NCI-H345 treated with DMSO at 0.1 percent for 48 hours (cell line): ENCODE measurements at regions not wholly inside any gene's neighbourhood (a gene's known extent, or its start where the extent isn't known, plus 50 kb on each side); places are given as distances from the start of the nearest gene placed in this dataset.

Experiments used
- DNase-seq: peaks from one replicate; lab custom pipeline; 2025; ENCODE audit not compliant: unreplicated experiment; lab: John Stamatoyannopoulos, UW

DNA sequence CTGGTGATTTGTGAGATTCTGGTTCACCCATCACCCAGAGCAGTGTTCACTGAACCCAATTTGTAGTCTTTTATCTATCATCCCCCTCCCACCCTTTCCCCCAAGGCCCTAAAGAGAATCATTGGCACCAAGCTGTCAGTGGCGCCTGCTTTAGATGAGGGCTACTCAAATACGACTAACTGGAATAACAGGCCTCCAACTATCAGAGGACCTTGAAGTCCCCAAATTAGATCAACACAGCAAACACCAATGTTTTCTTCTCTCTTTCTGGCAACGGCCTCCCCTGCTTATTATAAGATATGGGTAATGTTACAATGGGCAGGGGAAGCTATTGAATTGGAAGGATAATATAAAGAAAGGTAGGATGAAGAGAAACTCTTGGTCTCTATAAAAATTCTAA lies 232.3 kb downstream of the SCG2 start:
- no peak for DNase-seq

DNA sequence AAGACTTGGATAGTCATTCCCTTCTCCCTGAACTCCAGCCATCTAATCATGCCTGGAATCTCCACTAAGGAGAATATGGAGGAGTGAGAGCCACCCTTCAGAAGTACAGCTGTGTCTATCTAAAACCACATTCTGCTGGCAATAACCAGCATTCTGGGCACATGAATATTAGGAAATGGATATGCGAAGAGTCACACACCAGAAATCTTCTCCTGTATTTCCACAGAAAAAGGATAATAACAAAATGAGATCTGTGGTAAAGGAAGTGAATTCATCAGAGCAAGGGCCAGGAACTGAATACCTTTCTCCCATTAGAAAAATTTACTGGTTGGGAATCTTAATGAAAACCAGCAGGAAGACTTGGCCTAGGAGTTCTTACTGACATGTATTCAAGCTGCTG lies 218.8 kb downstream of the SCG2 start:
- DNase-seq = no peak

DNA sequence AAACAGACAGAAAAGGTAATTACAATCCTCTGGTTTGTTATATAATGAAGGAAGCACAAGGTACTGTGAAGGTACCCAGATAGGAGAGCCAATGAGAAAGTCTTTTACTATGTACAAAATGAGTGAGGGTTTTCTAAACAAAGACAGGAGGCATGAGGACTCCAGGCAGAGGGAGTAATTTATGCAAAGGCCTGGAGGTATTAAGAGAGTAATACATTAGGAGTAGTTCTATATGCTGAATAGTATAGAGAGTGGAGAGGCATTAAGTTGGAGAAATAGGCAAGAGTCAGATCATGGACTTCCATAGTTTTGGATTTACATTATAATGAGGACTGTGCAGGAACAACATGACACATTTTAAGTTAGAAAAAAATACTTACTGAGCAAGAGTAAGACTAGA lies 216.0 kb downstream of the SCG2 start:
- no peak for DNase-seq

DNA sequence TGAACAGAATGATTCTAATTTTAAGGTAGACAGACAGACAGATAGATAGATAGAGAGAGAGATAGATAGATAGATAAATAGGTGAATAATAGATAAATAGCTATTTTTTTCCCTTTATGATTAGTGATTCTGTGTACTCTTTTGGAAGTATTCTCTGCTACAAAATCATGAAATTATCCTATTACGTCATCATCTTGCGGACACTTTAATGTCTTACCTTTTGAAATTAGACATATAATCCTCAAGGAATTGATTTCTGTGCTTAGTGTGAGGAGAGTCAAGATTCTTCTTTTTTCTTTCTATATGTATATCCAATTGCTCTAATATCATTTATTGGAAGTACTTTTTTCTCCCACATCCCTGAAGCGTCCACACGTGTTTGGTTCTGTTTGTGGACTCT lies 215.2 kb downstream of the SCG2 start:
- DNase-seq = no peak

DNA sequence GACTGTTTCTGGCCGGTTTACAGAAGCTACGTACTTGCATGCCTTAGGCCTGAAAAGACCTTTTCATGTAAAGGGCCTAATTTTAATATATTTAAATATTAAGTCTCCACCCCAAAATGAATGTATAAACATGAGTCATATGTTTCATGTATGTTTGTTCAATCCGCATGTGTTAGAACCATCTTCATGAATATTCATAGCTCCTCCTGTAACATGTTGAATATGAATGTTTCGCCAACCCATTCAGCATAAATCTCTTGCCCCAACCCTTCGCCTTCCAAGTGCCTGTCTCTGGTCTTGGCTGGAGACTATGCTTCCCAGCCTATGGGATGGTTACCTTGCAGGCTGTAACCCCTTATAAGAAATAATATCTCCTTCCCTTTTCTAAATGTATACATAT lies 212.5 kb downstream of the SCG2 start:
- DNase-seq = no peak

DNA sequence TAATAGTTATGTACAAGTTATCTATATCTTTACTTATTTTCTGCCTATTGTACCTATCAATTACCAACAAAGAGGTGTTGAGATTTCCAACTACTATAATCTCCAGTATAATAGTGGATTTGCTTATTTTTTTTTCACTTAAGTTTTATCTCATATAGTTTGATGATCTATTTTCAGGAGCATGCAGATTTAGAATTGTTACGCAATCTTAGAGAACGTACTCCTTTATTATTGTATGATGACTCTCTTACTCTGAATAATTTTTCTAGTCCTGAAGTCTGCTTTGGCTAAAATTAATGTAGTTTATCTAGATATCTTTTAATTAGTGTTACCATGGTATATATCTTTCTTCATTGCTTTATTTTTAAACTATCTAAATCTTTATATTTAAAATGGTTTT lies 205.2 kb downstream of the SCG2 start:
- DNase-seq = no peak

DNA sequence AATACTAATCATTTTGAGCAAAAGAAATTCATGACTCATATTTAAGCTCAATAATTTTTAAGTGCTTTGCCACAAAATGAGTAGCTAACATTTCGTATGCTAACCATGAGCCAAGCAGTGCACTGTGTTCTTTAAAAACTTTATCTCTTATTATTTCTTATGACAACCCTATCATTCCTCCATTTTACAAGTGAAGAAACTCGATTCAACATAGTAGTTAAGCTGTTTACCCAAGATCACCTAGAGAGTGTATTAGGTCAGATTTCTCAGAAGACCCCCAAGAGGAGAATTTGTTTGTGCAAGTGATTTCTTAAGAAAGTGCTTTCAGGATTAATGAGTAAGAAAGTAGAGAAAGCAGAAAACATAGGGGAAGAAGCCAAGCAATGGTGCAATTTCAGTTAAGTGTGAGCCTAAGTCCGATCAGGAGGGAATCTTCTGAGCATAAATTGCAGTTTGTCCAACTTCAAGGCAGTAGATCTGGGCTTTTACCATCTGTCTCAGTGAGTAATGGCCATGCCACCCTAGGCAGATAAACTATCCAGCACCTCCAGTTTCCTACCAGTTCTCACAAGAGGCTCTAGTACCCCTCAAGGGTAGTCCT lies 202.7 kb downstream of the SCG2 start:
- DNase-seq = no peak

DNA sequence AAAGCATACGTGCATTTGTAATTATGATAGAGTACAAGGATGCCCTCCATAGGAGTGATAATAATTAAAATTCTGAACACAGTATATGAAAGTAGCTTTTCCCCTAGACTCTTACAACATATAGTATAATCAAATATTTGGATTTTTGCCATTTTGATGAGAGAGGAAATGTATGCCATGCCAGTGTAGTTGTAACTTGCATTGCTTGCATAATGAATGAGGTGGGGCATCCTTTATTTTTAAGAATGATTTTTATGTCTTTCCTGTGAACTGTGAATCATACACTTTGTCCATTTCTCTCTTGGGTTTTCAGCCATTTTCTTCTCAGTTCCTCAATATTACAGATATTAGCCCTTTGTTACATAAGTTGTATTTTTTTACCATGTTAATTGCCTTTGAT lies 197.5 kb downstream of the SCG2 start:
- no peak for DNase-seq

DNA sequence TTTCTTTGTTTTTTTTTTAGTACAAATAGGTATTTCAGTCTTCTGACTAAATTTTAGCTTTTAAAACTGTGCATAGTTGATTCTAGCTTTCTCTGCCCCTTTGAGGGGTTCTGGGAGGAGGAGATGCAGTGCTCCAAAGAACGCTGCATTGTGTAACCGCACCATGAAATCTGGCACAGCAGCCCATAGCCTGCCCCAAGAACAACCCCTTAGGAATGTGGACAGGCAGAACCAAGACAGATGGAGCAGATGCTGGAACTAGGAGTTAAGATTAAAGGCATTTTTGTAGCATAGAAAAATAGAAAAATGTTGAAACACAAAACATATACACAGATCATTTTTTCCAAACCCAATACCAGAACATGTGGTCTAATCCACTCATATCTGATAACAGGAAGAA lies 187.5 kb downstream of the SCG2 start:
- DNase-seq = no peak

DNA sequence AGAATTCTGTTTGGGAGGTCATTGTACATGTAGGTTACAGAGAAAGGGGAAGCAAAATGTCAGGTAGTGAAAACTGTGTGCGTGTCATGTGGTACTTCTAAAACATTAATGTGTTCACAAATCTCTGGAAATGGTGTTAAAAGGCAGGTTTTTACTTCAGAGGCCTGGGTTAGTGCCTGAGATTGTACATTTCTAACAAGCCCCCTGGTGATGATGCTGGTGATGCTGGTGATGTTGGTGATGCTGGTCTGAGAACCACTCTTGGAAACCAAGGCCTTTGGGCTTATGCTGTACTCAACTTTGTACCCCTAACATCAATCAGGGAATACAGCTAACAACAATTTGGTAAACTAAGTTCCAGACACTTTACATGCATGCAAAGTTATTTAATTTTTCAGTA lies 187.1 kb downstream of the SCG2 start:
- no peak for DNase-seq

DNA sequence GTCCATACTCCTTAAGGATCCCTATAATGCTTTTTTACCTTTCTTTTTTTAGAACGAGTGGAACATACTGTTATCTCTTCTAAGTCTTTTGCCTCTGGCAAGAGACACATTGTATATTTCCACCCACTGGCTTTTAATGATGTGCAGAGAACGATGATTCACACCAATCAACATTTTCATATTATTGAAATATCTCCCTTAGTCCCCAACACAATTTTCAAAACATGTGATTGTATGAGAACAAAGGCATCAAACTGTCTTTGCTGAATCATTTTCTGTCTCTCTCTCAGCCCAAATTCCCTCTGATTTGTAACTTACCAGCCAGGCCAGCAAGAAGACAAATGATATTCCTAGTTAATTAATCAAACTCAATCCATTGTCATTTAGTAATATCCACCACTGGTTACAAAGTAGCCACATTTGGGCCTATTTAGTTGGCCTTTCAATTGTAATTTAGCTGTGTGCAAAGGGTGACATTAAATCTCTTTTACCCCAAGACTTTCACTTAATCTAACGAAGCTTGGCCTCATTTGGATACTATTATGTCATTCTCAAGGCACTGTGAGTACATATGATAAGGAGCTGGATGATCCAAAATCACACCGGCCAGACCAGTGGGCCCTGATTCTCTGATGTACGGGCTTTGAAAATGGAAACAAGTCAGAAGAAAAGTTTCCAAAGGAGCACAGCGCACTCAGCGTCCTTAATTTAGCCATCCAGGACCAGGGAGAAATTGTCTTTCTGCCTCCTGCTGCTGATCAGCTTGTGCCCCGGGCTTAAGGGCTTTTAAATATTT lies 185.1 kb downstream of the SCG2 start:
- DNase-seq = no peak

DNA sequence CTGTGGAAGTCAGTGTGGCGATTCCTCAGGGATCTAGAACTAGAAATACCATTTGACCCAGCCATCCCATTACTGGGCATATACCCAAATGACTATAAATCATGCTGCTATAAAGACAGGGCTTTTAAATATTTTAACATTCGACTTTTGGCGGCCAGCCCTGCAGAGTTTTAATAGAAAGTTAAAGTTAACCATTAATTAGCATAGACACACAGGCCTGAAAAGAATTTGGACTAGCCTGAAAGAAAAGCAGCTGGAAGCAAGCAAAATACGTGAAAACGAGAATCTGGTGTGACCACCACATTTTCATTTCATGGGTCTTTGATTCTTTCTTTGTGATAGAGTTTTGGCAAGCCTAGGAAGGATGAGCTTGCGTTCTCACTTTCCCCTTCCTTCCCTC lies 184.0 kb downstream of the SCG2 start:
- DNase-seq = no peak

DNA sequence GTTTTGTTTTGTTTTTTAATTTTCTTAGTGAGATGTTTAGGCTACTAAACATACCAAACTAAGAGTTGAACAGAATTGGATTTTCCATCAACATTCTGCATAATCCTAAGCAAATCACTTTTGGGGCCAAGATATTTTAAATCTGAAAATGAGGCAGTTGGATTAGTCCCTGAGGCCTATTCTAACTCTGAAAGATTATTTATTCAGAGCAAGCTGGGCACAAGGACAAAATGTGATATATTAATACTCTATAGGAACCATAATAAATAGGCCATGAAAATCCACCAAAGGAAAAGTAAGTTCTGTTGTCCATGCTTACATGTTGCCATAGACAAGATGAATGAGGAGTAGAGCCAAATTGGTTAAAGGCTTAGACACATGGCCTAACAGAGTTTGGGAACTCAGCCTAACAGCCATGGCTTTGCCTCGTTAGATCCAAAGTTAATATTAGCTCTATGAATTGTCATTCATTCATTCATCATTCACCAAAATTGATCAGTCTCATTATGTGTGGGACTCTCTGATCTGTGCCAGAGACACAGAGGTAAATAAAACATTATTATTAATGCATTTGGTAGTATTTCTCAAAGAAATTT lies 183.5 kb downstream of the SCG2 start:
- no peak for DNase-seq

DNA sequence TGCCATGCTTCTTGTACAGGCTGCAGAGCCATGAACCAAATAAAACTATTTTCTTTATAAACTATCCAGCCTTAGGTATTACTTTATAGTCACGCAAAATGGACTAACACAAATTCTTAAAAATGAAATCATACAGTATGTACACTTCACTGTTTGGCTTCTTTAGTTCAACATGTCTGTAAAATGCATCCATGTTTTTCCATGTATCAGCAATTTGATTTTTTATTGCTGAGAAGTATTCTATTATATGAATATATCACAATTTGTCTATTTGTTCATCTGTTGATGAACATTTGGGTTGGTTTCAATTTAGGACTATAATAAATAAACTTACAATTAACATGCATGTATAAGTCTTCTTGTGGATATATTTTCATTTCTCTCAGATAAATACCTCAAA lies 182.1 kb downstream of the SCG2 start:
- DNase-seq = no peak

DNA sequence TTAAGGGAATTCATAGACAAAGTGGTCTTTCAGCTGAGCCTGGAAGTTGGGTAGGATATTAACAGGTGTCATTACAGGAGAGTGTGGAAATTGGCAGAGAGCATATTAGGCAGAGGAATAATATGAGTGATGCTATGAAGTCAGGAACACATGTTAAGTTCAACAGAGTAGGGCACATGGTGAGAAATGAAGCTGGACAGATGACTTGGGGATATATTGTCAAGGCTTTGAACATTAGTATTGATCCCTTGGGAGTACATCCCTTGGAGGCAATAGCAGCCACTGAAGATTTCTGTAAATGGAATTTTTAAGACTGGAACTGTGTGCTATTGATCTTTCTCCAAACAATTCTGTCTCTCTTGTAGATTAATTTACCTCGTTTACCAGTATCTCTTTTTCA lies 170.7 kb downstream of the SCG2 start:
- DNase-seq = no peak

DNA sequence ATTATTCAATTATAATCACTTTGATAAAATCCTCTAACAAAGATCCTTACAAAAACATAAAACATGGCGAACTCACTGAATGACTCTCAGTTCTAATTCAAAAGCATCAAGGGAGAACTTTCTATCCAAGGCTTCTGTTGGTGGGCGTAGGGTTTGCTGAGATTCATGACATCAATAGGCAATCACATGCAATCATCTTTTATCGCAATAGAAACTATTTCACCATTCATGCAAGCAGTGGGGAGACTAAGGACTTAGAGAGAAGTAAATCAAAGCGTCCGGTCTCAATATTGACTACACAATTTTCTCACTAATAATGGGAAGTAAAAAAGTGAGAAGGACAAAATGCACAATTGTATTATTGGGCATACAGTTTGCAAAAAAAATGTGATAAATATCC lies 168.7 kb downstream of the SCG2 start:
- no peak for DNase-seq

DNA sequence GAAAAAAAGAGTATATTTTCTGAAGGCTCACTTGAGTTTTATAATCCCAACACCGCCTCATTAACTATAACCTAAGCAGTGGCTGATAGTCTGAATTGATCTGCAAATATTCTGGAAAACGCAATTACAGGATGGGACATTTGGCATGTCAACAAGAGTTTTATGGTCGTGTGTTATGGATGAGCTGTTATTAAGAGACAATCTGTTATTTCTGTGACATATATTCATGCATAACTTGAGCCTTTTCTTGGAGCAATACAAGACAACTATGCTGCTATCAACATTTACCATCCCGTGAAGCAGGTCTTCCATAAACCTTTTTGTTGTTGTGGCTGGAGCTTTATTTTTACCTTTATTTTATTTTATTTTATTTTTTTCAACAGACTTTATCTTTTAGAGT lies 164.4 kb downstream of the SCG2 start:
- no peak for DNase-seq

DNA sequence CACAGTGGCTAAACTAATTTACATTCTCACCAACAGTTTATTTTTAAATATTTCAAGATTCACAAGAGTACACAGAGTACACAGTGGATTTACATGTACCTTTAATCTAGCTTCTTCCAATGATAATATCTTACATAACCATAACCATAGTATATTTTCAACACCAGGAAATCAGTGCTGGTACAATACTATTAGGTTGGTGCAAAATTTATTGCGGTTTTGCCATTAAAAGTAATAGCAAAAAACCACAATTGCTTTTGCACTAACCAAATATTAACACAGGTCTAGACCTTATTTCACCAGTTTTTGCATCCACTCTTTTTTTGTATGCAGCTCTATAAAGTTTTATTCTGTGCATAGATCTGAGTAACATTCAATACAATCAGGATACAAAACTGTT lies 163.0 kb downstream of the SCG2 start:
- DNase-seq = no peak

DNA sequence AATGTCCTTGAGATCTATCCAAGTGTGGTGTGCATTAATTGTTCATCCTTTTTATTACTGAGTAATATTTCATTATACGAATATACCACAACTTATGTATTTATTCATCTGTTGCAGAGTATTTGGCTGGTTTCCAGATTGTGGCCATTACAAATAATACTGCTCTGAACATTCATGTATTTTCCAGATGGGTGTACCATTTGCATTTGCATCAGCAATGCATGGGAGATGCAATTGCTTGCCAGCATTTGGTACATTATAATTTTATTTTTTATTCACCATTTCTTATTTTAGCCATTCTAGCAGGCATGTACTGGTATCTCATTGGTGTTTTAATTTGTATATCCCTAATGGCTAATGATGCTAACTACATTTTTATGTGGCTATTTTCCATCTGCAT lies 162.4 kb downstream of the SCG2 start:
- no peak for DNase-seq

DNA sequence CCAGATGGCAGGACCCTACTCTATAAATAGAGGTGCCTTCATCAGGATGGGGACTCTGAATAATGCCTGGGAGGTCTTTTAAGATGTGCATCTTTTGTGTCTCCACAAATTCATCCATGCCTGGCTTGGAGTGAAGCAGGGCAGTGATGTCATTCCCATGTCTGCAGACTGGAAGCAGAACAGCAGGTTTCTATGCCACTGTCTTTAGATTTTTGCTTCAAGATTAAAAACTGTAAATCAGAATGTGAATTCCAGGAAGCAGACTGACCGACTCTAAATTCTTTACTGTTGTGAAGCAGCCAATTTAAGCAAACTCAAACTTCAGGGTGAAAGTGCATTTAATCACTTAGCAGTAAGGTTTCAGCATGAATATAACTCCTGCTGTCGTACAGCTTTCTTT lies 159.3 kb downstream of the SCG2 start:
- DNase-seq = no peak

DNA sequence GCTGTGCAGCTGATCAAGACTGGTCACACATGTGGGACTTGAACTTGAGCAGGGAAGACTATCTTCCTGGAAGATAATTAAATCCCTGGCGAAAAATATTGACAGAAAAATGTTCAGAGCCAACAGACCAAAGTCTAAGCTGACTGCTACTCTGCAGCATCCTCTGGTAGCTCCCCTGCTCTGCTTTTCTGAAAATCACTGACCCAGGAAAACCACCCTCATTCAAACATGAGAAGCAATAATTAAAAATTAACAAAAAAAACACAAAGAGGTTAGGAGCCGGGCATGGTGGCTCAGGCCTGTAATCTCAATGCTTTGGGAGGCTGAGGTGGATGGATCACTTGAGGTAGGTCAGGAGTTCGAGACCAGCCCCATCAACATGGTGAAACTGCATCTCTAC lies 151.9 kb downstream of the SCG2 start:
- DNase-seq = no peak

DNA sequence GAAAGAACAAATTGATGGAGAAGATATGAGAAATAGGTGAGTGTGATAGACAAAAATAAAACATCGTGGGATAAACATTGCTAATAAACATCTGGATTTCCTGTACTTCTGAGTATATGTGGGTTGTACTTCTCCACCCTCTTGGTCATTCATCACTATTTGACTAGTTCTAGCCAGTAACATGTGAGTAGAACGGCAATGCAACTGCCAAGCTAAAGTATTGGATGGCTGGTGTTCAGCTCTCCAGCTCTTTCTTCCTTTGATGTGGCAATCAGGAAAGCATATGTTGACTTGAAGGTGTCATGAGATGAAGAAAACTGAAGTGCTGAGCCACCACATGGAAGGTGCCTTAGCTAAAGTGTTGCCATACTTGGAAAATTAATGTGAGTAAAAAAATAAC lies 144.9 kb downstream of the SCG2 start:
- DNase-seq = no peak
